RWPE2 (cell line): ENCODE measurements at regions not wholly inside any gene's neighbourhood (a gene's known extent, or its start where the extent isn't known, plus 50 kb on each side); places are given as distances from the start of the nearest gene placed in this dataset.

ENCODE experiments used
- ATAC-seq: fragments of 200-7000 bp; cut with Tn5 transposase; 3 replicates; pipeline ENCODE4 v1.9.1; 2021; ENCODE audit warnings: low read depth
- DNase-seq: peaks from one replicate; pipeline ENCODE4 v3.0.0-alpha.2; 2020; ENCODE audit warnings: low spot score
- H3K27ac ChIP-seq: fragments of 450-650 bp; 2 replicates; pipeline ENCODE4 v1.5.1; 2017; ENCODE audit warnings: mild to moderate bottlenecking; ENCODE audit not compliant: poor library complexity, severe bottlenecking
- H3K27me3 ChIP-seq: fragments of 250-450 bp; sonication (Bioruptor Pico); 2 replicates; pipeline ENCODE4 v1.5.1; 2021; ENCODE audit warnings: mild to moderate bottlenecking, moderate library complexity; ENCODE audit not compliant: insufficient read depth, poor library complexity, severe bottlenecking
- H3K36me3 ChIP-seq: fragments of 250-450 bp; sonication (Bioruptor Pico); 2 replicates; pipeline ENCODE4 v1.5.1; 2020; ENCODE audit warnings: low read depth, mild to moderate bottlenecking, moderate library complexity
- H3K4me1 ChIP-seq: fragments of 250-450 bp; sonication (Bioruptor Pico); 2 replicates; pipeline ENCODE4 v1.5.1; 2021; ENCODE audit warnings: mild to moderate bottlenecking, moderate library complexity; ENCODE audit not compliant: insufficient read depth, poor library complexity, severe bottlenecking
- H3K4me3 ChIP-seq: fragments of 250-450 bp; sonication (Bioruptor Pico); 2 replicates; pipeline ENCODE4 v1.5.1; 2021; ENCODE audit warnings: mild to moderate bottlenecking, moderate library complexity; ENCODE audit not compliant: severe bottlenecking
- H3K9me3 ChIP-seq: fragments of 250-450 bp; sonication (Bioruptor Pico); 2 replicates; pipeline ENCODE4 v1.5.1; 2021; ENCODE audit warnings: mild to moderate bottlenecking, moderate library complexity; ENCODE audit not compliant: severe bottlenecking
- CTCF ChIP-seq: fragments of 450-650 bp; IDR thresholded peaks from one replicate; pipeline ENCODE4 v1.5.1; 2017; ENCODE audit warnings: mild to moderate bottlenecking, moderate library complexity; ENCODE audit not compliant: poor library complexity, severe bottlenecking

DNA sequence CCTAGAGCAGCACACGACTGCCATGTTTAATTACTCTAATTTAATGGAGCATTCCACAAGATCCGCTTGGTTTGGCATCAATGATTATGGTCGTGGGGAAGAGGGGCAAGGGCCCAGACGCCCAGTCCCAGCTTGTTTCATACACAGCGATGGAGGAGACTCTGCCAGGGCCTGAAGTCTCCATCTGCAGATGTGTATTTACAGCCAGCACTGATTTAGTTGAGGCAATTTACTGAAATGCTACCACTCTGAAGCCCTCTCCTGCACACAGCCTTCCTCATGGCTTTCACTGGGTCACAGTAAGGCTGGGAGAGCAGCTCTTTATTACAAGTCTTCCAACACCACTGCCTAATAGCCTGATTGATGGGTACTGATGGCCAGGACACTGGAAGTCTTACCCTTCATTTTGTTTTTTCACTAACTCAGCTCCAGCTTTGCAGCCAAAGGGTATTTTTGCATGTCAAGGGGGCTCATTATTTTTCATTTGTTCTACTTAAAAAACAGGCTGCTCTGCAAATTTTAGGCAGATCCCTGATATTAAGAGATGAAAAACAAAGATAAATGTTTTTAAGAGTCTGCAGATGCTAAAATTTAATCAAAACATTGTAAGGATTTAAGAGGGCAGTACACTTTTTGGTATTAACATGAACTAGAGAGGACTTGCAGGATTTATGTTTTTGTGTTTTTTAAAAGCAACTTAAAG is 236.3 kb downstream of the SIPA1L2 start:
- no peak overlapping the region for H3K27ac ChIP-seq
- no peaks in the 10 kb centered on the region for H3K27me3 ChIP-seq
- no peak for TF ChIP-seq CTCF
- DNase-seq = no peak
- no peak for ATAC-seq
- no peak overlapping the region for H3K4me3 ChIP-seq
- no peaks in the 10 kb centered on the region for H3K9me3 ChIP-seq
- no peaks in the 10 kb centered on the region for H3K4me1 ChIP-seq
- no peaks in the 10 kb centered on the region for H3K36me3 ChIP-seq

DNA sequence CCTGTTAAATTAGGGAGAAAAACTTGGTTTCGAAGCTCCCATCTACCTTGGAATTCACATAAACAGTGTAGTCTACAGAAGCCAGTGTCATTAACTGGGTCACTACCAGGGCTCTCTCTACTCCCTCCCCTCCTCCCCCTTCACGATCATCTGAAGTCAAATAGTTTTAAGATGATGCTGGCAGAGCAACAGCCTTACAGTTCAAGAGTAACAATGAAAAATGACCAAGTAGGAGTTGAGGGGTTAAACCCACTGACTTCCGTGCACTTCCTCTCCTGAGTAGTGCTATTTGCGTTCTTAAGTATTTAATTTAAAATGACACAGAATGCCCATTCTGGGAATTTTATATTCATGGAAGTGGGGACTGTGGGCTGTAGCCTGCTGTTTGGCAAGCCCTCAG is 236.9 kb downstream of the SIPA1L2 start:
- Histone ChIP-seq H3K4me3 (no peak overlapping the region), H3K4me1 (no peaks in the 10 kb centered on the region), H3K27ac (no peak overlapping the region), H3K9me3 (no peaks in the 10 kb centered on the region), H3K27me3 (no peaks in the 10 kb centered on the region), H3K36me3 (no peaks in the 10 kb centered on the region)
- no peak for TF ChIP-seq CTCF
- DNase-seq (no peak), ATAC-seq (no peak)

DNA sequence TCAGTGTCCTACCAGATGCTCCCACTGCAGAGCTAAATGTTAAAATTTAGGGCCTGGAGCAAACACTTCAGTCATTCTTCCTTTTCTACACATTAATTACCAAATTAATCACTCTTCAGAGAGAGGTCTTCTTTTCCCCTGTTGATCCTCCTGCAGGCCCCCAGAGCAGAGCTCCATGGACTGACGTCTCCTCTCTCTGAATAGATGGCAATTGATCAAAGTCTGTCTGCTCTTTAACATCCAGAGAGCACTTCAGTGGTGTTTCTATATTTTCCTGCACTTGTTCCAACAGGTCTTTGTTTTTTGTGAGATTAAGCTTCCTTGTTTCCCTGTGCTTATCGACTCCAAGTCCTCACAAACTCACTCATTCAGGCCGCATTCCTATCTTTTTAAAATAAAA is 239.3 kb downstream of the SIPA1L2 start:
- no peak for TF ChIP-seq CTCF
- H3K4me3 ChIP-seq = no peak overlapping the region

DNA sequence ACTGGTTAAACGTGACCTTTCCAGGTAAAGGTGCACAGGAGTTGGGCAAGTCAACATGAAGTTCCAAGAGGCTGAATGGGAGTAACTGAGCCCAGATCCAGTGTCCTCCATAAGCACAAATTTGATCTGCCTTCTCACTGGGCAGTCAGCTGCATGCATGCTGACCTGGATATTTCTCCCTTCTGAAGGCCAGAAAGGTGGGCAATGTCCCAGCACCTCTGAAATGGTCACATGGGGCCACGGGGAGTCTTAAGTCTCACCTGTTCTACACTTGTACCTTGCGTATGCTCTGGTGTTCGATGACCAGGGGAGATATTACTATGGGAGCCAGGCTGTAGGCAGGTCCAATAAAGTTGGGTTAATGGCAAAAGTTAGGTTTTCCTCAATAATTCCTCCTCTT is 240.2 kb downstream of the SIPA1L2 start:
- H3K9me3 ChIP-seq = no peaks in the 10 kb centered on the region
- no peak overlapping the region for H3K27ac ChIP-seq
- H3K27me3 ChIP-seq = no peaks in the 10 kb centered on the region
- no peaks in the 10 kb centered on the region for H3K4me1 ChIP-seq
- no peak for TF ChIP-seq CTCF
- no peaks in the 10 kb centered on the region for H3K36me3 ChIP-seq
- no peak for ATAC-seq
- no peak overlapping the region for H3K4me3 ChIP-seq
- DNase-seq = no peak

More for the DNA sequence above, 239.3 kb downstream of the SIPA1L2 start:
- DNase-seq = no peak
- Histone ChIP-seq H3K36me3 (no peaks in the 10 kb centered on the region), H3K27me3 (no peaks in the 10 kb centered on the region), H3K4me1 (no peaks in the 10 kb centered on the region), H3K27ac (no peak overlapping the region), H3K9me3 (no peaks in the 10 kb centered on the region)
- no peak for ATAC-seq

GRCh38 chr1:232388363-232388762 is 241.6 kb downstream of the SIPA1L2 start:
- ATAC-seq (no peak), DNase-seq (no peak)
- H3K4me3 ChIP-seq = no peak overlapping the region
- no peaks in the 10 kb centered on the region for H3K9me3 ChIP-seq
- no peaks in the 10 kb centered on the region for H3K4me1 ChIP-seq
- H3K36me3 ChIP-seq = no peaks in the 10 kb centered on the region
- no peaks in the 10 kb centered on the region for H3K27me3 ChIP-seq
- TF ChIP-seq CTCF = no peak
- no peak overlapping the region for H3K27ac ChIP-seq
